ACHN (cell line): ENCODE measurements at regions not wholly inside any gene's neighbourhood (a gene's known extent, or its start where the extent isn't known, plus 50 kb on each side); places are given as distances from the start of the nearest gene placed in this dataset.
"Not testable (repeated sequence)": the region's sequence is repeated elsewhere in the genome, so short reads cannot be mapped to it uniquely, and the experiment has no call there.

ENCODE experiments used
- DNase-seq: peaks from one replicate; pipeline ENCODE4 v3.0.0-alpha.2; 2015
- in situ Hi-C: cut with HindIII; loops from 2 replicates; pipeline ENCODE4 v1.10.0; 2017; ENCODE audit warnings: low sequenced_read_pairs, low pct_ligation_motif_present, low pct_unique_long_range_greater_than_20kb

DNA sequence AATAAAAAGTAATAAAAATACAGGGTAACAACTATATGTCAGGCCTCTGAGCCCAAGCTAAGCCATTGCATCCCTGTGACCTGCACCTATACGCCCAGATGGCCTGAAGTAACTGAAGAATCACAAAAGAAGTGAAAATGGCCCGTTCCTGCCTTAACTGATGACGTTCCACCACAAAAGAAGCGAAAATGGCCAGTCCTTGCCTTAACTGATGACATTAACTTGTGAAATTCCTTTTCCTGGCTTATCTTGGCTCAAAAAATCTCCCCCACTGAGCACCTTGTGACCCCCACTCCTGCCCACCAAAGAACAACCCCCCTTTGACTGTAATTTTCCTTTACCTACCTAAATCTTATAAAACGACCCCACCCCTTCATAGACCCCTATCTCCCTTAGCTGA lies 963.8 kb downstream of the FAM181B start:
- in situ Hi-C loops, DNase-seq: not testable (repeated sequence)

DNA sequence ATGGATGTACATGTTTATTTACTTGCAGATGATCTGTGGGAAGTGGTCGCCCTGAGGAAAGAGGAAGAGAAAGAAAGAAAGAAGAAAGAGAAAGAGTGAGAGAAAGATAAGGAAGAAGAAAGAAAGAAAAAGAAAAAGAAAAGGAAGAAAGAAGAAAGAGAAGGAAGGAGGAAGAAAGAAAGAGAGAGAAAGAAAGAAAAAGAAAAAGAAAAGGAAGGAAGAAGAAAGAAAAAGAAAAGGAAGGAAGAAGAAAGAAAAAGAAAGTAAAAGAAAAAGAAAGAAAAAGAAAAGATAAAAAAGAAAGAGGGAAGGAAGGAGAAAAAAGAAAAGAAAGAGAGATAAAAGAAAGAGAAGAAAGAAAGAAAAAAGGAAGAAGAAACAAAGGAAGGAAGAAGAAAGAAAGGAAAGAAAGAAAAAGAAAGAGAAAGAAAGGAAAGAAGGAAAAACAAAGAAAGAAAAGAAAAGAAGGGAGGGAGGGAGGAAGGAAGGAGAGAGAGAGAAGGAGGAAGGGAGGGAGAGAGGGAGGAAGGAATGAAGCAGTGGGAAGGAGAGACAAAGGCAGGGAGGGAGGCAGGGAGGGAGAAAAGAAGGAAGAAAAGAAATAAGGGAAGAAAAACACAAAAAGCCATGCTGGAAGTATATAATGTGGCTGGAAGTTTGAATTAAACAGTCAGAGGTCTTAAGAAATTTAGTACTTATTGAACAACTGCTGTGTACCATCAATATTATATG lies 976.6 kb downstream of the FAM181B start:
- in situ Hi-C loops, result no loop called here
- no peak for DNase-seq

DNA sequence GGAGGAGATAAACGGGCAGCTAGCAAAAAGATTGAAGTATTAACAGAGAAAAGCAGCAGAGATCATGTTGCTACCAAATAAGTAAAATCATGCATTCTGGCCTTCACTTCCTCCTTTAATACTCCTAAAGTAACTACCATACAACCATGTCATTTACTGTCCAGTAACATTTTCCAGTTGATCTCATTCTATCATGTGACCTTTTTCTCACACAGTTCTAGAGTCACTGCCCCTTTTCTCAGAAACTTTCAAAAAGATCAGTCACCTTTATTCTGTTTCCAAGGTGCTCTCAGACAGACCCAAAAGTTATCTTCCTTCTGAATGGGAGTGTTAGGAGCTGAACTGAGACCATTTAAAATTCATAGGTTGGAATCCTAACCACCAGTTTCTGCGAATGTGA lies 984.4 kb downstream of the FAM181B start:
- no peak for DNase-seq
- in situ Hi-C loops, result no loop called here

DNA sequence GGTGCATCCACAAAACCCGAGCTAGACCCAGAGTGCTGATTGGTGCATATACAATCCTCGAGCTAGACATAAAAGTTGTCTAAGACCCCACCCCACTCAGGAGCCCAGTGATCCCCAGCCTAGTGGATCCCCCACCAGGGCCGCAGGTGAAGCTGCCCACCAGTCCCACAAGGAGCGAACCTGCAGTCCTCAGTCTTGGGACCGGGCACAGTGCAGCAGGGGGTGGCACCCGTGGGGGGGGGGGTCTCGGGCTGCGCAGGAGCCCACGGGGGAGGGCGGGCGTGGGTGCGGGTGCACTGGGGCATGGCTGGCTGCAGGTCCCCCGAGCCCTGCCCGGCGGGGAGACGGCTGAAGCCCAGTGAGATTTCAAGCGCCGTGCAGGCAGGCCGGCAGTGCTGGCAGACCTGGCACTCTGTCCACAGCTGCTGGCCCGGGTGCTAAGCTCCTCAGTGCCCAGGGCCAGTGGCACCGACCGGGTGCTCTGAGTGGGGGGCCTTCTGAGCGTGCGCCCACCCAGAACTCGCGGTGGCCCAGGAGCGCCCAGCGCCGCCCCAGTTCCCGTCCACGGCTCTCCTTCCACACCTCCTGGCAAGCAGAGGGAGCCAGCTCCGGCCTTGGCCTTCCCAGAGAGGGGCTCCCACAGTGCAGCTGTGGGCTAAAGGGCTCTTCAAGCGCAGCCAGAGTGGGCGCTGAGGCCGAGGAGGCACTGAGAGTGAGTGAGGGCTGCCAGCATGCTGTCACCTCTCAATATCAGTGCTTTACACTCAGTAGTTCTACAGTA lies 989.1 kb downstream of the FAM181B start:
- in situ Hi-C loops, result no loop called here
- no peak for DNase-seq

DNA sequence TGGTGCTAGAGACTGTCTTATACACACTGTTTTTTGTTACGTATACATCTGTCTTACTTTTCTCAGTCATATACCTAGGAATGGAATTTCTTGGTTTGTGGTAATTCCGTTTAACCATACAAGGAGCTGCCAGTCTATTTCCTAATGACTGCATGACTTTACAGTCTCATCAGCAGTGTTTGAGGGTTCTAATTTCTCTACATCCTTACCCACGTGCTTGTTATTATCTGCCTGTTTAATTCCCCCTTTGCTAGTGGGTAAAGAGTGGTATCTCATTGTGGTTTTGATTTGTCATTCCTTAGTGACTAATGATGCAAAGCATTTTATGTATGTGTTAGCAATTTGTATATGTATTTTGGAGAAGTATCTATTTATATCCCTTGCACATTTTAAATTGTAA lies 1008.0 kb downstream of the FAM181B start:
- in situ Hi-C loops, result no loop called here

DNA sequence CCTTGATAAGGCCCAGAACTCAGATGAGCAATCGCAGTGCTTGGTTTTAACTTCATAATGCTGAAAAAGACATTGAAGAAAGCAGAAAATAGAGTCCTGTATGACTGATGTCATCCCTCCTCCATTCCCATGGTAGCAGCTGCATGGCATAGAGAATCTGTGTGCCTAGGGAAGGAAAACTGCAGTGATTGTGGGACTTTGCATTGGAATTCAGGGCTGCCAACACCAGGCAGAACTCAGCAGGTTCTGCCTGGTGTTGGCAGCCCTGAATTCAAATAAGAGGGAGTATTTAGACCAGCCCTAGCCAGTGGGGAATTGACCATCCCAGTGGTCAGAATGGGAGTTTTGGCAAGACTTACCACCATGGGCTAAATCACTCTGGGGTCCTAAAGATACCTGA lies 1016.0 kb downstream of the FAM181B start:
- in situ Hi-C loops, result no loop called here
- DNase-seq, result no peak

More for the DNA sequence above, 1008.0 kb downstream of the FAM181B start:
- DNase-seq, result no peak

DNA sequence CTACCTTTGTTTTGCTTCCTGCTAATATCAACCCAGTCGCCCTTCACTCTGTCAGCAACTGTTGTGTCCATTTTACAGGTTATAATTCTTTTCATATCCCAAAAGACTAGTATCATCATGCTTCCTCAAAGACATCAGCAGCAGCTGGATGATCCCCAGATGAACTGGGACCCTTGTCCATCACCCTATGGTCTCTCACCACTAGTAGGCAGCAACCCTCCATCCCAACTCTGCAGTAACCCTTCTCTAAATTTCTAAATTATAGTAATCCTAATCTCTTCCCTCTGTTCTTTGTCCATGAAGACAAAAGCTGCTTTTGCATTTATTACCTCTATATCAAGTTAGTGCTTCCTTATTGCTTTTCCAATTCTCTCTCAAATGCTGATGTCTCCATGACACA lies 1025.8 kb downstream of the FAM181B start:
- in situ Hi-C loops, result no loop called here
- DNase-seq, result no peak

DNA sequence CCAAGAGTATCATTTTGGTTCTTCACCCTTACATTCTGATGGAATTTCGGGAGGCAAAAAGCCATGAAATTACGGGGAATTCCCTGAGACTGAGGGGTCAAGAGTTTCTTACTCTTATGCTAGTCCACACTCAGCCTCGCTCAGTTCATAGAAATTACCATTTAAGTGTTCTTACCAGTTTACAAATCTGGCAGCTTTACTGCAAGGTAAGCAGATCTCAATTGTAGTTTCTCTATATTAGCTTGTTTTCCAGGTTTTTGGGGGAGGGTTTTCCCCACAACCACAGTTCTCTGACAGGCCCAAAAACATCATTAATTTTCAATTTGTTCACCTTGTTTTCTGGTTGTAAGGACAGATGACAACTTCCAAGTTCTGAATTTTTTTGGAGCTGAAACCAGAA lies 1028.4 kb downstream of the FAM181B start:
- DNase-seq, result no peak
- in situ Hi-C loops, result no loop called here

DNA sequence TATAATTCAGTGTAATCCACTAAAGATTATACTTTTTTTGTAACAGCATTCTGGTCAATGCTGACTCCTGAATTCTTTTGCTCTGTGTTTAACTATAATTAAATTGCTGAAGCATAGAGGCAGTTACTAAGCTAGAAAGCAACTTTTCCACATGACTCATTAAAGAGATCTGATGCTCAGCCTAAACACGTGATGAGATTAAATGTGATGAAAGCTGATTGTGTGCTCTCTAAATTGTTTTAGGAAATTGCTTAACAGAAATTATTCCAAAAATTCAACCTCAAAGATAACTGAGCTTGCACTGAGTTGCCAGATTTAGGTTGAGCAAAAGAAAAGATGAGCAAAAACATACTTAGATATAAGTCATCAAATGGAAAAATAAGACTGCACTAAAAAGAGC lies 1033.6 kb downstream of the FAM181B start:
- in situ Hi-C loops, result no loop called here
- DNase-seq, result no peak

DNA sequence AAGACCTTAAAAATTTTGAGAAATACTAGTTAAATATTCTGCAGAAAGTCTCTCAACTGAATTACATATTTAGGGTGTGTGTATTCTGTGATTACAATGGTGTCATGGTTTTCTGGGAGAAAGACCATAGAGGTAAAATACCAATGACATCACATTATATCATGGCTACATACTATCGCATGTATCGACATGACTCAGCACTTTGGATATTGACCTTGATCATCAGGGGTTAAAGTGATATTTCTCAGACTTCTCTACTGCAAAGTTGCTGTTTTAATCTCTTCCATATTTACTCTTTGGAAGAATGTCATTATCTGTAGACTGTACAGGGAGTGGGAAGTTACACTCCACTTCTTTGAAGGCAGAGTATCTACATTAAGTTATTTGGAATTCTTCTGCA lies 1046.6 kb downstream of the FAM181B start:
- DNase-seq, result no peak
- in situ Hi-C loops, result no loop called here

DNA sequence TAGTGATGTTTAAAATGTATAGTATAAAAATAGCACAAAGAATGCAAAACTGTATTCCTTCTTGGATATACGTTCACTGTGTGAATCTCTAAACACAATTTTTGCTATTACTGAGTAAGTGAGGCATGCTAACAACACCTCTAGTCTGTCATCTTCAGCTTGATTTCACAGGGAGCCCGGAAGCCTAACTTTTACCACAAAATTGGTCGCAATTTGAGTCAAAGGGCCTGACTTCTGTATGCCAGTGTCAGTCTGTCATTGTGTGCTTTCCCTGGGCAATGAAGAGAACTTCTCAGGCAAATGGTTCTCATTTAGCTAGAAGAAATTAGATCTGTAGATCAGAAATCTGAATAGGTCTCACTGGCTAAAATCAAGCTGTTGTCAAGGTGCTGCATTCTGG lies 1059.5 kb downstream of the FAM181B start:
- no peak for DNase-seq
- in situ Hi-C loops, result no loop called here

DNA sequence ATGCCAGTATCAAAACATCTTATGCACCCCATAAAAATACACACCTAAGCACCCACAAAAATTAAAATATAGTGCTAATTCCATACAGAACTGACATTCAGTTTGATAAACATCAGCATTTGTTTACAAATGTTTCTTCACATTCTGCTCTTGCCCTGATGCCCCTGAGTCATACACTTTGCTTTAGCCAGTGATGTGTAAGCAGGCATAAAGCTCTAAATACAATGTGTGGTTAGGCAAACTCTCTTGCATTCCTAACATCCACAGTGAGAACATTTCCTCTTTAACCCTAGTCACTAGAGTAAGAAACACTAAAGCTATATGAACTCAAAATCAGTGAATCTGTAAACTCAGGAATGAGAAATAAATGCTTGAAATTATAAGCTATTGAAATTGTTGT lies 1060.7 kb downstream of the FAM181B start:
- in situ Hi-C loops, result no loop called here
- no peak for DNase-seq

DNA sequence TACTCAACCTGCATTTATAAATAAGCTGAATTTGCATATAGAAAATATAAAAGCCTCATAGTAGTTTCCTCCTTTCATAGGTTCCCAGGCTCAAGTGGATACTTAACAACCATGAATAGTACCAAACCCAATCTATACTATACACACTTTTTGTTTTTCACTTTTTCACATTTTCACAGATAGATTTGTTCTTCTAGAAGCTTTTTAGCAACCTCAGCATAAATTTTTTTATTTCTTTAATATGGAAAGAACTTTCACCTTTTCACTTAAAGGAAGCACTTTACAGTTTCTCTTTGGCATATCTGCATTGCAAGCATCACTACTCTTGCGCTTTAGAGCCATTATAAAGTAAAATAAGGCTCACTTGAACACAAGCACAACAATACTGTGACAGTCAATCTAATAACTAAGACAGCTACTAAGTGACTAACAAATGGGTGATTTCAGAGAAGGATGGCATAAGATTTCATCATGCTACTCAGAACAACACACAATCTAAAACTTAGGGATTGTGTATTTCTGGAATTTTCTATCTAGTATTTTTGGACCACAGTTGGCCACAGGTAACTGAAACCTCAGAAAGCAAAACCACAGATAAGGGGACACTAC lies 1063.6 kb downstream of the FAM181B start:
- no peak for DNase-seq
- in situ Hi-C loops, result no loop called here

DNA sequence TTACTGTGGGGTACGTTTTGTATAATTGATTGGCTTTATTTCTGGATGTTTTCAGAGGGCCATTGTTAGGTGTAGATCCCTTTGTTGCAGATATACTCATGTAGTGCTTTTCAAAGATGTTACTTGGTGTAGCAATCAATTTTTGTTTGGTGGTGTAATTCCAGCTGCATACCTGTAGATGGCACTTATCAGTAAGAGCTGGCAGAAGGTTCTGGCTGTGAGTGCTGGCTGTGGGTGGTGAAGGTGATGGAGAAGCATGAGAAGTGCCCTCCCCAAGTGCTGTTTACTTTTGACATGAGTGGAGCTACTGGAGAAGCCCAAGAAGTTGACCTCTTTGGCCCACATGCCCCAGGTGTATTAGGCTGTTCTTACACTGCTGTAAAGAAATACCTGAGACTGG lies 1074.9 kb downstream of the FAM181B start:
- in situ Hi-C loops, result no loop called here

DNA sequence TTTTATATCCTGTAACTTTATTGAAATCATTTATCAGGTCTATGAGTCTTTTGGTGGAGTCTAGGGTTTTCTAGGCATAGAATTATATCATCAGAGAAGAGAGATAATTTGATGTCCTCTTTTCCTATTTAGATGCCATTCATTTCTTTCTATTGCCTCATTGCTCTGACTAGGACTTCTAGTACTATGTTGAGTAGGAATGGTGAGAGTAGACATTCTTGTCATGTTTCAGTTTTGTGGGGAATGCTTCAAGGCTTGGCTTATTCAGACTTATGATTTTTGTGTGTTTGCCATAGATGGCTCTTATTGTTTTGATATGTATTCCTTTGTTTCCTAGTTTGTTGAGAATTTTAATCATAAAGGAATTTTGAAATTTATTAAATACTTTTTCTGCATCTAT lies 1078.3 kb downstream of the FAM181B start:
- no peak for DNase-seq
- in situ Hi-C loops, result no loop called here

More for the DNA sequence above, 1074.9 kb downstream of the FAM181B start:
- DNase-seq, result peak; percentile 28

DNA sequence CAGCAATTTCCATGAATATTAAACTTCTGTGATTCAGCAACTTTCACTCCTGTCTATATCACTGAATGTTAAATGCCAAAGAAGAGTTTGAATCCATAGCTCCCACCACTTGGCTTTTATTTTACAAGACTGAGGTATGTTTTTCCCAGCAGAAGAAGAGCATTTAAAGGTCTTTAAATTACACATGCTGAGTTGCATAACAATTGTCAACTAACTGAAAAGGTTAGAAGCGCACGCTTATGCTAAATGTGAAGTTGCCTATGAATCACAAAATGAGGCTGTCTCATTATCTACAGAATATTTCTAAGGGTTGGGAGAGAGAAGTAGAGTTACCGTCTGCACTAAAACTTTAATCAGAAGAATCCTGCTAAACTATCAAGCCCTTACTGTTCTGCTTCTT lies 1086.3 kb downstream of the FAM181B start:
- in situ Hi-C loops, result no loop called here
- DNase-seq, result no peak

DNA sequence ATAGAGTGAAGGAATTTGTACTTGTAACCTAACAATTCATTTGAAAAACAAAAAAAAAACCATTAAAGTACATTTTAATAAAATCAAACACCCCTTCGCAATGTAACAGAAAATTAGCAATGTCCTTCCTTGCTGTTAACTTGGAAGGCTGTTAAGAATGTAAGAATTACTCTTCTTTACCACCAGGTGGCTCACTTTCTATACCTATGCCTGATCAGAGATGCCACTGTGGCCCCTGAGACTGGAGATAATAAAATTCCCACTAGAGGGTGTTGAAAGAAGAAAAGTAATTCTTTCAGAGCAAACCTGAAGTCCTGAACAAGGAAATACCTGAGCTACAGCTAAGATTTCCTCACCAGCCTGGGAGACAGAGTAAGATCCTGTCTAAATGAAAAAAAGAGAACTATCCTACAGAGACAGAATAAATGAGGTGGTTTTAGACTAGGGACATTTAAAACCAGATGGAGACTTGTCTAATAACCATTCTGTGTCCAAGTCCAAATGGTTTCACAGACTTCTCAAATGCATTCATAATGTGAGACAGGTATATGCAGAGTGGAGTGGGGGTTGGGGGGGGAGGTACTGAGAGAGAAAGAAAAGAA lies 1089.3 kb downstream of the FAM181B start:
- peak; percentile 62 for DNase-seq
- in situ Hi-C loops, result no loop called here

DNA sequence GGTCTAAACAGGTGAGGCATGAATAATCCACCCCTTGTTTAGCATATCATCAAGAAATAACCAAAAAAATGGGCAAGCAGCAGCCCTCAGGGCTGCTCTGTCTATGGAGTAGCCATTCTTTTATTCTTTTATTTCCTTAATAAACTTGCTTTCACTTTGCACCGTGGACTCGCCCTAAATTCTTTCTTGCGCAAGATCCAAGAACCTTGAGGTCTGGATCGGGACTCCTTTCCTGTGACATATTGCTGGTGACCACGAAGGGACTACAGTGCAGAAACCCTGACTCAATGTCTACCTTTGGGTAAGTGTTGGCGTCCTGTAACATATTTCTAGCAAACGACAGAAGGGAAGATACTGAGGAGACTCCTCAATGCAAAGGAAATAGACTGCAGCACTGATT lies 1099.2 kb downstream of the FAM181B start:
- in situ Hi-C loops, result no loop called here
- DNase-seq, result no peak

DNA sequence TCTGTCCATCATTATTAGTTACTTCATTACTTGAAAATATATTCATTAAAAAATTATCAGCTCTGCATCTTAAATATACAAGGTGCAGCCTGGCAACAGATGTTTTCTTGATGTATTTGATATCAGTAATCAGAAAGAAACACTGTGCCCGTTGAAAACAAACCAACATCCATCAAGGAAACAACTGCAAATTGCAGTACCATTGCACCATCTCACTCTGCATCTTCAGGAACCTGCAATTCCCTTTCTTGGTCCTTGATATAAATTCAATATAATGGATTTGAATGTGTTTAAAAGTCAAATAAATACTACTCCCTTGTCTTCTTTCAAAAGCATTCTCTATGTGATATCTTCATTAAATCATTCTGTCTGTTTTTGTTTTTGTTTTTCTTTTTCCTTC lies 1131.2 kb downstream of the FAM181B start:
- DNase-seq, result no peak
- in situ Hi-C loops, result no loop called here
